ENCODE measurements at regions not wholly inside any gene's neighbourhood (a gene's known extent, or its start where the extent isn't known, plus 50 kb on each side); places are given as distances from the start of the nearest gene placed in this dataset.

GRCh38 chr4:124090021-124090420 lies 622.5 kb downstream of the ANKRD50 start:
- TF ChIP-seq GATA2 (IDR thresholded peaks at IDR 0.05; ENCODE audit: low read depth, low read length) = no peak
- no peak for TF ChIP-seq GATA3 (IDR thresholded peaks at IDR 0.05; ENCODE audit: low read depth, low read length)

Measured in SH-SY5Y (cell line).